GM12874 (cell line): ENCODE measurements at regions not wholly inside any gene's neighbourhood (a gene's known extent, or its start where the extent isn't known, plus 50 kb on each side); places are given as distances from the start of the nearest gene placed in this dataset.

Experiments
- TF ChIP-seq, protein P1 (sequence below): IDR thresholded peaks from 2 replicates; pipeline ENCODE4 v1.5.1; 2011; ENCODE audit warnings: low read depth, mild to moderate bottlenecking, control low read depth, low read length, moderate library complexity; ENCODE audit not compliant: insufficient read depth

DNA sequence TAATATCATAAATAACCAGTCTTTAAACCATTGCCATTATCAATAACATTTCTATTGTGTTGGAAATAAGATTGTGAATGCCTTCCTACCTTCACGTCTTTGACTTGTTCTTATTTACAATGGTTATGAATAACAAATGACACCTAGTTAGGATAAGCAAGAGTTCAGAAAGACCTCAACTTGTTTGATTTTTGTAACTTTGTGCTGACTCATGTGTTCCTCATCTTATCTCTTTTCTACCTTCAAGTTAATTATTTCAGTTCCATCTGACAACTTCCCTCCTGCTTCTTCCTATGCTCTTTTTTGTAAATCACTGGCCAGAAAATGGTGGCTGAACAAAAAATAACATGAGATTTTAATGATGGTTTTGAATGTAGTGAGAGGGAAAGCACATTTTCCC is 538.5 kb upstream of the TUSC1 start:
- TF ChIP-seq, protein P1, sequence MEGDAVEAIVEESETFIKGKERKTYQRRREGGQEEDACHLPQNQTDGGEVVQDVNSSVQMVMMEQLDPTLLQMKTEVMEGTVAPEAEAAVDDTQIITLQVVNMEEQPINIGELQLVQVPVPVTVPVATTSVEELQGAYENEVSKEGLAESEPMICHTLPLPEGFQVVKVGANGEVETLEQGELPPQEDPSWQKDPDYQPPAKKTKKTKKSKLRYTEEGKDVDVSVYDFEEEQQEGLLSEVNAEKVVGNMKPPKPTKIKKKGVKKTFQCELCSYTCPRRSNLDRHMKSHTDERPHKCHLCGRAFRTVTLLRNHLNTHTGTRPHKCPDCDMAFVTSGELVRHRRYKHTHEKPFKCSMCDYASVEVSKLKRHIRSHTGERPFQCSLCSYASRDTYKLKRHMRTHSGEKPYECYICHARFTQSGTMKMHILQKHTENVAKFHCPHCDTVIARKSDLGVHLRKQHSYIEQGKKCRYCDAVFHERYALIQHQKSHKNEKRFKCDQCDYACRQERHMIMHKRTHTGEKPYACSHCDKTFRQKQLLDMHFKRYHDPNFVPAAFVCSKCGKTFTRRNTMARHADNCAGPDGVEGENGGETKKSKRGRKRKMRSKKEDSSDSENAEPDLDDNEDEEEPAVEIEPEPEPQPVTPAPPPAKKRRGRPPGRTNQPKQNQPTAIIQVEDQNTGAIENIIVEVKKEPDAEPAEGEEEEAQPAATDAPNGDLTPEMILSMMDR, result no peak

DNA sequence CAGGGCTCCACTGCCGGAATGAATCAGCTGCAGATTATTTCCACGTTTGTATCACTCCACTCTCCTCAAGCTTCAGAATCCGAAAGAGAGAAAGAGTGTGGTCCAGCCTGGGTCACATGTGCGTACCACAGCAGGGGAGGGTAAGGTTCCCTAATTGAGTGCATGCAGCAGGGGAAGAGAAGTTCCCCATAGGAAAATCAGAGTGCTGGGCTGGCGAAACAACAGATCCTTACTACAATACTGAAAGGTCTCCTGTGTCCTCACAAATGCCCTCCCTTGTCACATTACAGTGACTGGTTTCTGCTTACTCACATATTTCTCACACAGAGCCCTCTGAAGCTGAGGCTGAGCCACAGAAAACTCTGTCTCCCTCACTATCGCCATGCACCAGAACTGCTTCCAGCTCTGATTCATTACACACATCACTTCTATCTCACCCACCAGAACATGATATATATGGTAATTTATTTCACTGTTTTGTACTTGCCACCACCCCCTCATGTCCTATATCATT is 532.2 kb upstream of the TUSC1 start:
- TF ChIP-seq, protein P1, result no peak

DNA sequence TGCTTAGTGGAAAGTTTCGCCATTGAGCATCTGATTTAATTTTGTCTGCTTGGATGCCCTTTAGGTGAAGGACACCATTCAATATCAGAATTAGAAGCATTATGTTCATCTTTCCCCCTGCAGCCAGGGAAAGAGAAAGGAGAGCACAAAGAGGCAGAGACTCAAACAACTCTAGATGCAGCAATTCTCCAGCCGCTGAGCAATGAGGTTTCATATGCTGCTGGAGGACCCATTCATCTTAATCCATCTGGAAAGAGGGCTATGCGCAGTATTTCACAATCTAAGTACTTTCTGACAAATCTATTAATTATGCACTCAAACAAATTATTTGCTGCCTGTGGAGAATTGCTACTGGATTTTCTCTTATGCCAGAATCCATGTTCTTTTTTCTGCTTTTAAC is 527.0 kb upstream of the TUSC1 start:
- TF ChIP-seq, protein P1, result no peak

DNA sequence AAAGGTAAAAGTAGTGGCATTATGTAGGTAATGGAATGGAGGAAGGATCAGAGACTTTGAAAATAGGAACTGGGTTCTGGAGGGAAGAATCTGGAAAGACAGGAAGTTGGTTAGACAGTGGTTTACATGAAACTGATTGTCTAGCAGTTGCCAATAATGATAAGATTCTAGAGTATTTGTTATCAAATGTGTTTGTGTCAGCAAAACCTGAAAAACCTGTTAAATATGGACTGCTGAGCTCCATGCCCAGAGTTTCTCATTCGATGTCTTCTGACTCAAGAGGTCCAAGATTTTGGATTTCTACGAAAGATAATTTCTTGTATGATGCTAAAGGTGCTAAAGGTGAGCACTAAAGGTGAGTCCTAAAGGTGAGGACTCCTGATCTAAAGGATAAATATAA is 515.0 kb upstream of the TUSC1 start:
- TF ChIP-seq, protein P1, result no peak

DNA sequence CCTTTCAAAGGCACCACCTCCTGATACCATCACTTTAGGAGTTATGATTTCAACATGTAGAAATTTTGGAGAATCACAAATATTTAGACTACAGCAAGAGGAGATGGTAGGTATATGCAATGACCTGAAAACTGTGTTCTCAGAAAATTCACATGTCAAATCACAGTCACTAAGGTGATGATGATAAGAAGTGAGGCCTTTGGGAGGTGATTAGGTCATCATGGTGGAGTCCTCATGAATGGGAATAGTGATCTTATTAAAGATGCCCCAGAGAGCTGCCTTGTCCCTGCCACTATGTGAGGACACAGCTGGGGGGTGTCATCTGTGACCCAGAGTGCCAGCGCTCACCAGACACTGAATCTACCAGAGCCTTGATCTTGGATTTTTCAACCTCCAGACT is 513.5 kb upstream of the TUSC1 start:
- TF ChIP-seq, protein P1, result no peak

DNA sequence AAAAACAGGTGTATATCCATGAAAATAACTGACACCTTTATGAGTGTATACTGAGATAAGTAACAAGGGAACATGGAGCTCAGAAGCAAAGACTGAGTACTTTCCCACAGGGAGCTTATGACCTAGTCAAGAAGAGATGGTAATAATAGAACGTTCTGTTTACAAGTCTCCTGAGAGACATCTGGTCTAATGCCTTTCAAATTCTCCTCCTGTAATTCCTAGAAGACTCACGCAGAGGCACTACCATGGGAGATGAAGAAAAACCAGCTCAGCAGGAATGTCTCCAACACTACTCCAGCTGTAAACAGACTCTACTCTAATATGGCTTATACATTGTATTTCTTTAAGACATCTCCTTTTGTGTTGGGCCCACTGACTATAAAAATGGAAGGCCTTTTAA is 503.6 kb upstream of the TUSC1 start:
- TF ChIP-seq, protein P1, result no peak

DNA sequence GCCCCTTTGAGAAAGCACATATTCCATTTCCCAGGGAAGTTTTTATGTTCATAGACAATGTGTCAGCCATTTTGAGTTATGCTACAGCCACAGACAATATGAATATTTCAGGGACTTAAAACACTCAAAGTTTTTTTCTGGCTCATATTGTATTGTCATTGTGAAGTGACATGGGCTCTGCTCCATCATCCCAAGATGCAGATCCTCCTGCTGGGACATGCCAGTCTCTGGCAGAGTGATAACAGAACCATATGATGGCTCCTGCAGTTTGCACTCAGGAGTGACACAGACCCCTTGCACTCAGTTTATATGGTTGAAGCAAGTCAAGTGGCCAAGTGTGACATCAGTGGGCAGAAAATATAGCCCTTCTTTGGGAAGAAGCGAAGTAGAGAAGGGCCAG is 498.4 kb upstream of the TUSC1 start:
- TF ChIP-seq, protein P1, result no peak
